ENCODE measurements at regions not wholly inside any gene's neighbourhood (a gene's known extent, or its start where the extent isn't known, plus 50 kb on each side); places are given as distances from the start of the nearest gene placed in this dataset.

DNA sequence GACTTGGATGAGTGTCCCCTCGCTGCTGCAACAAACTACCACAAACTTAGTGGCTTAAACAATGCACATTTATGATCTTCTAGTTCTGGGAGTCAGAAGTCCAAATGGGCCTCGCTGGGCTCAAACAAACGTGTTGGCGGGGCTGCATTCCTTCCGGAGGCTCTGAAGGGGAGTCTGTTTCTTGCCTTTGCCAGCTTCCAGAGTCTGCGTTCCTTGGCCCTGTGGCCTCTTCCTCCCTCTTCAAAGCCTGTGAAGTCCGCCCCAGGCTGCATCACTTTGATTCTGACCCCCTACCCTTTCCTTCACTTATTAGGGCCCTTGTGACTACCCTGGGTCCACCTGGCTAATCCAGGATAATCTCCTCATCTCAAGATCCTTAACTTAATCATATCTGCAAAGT, 80.3 kb upstream of the NECTIN1 start:
- dilution Hi-C loops (cut with HindIII; ENCODE audit: low sequenced_read_pairs, unreplicated experiment), result no loop called here
- DNase-seq (no peak), ATAC-seq (ENCODE audit: low read depth) (no peak)
- Histone ChIP-seq H3K14ac (replicated peaks; ENCODE audit: low read depth, low read length) (no peak overlapping the region), H3K9ac (ENCODE audit: low read depth, low read length) (no peak overlapping the region), H2BK120ac (ENCODE audit: low read depth, low read length) (no peak overlapping the region), H3K27me3 (ENCODE audit: control insufficient read depth, insufficient read depth, low read length) (peaks cover 30% of the 10 kb centered on the region), H3K56ac (ENCODE audit: extremely low read depth, insufficient read depth, low read length) (no peak overlapping the region), H3K4me1 (ENCODE audit: control insufficient read depth, insufficient read depth, low read length) (no peaks in the 10 kb centered on the region), H3K18ac (ENCODE audit: low read depth, low read length) (no peak overlapping the region), H3K36me3 (ENCODE audit: control insufficient read depth, insufficient read depth, low read length) (no peaks in the 10 kb centered on the region), H4K20me1 (ENCODE audit: insufficient read depth, low read length) (no peaks in the 10 kb centered on the region), H2BK5ac (ENCODE audit: low read depth, low read length, poor library complexity, severe bottlenecking) (no peak overlapping the region), H4K8ac (ENCODE audit: low read depth in 2 of 2, low read length in 2 of 2) (no peak overlapping the region), H2AK5ac (ENCODE audit: low read depth, low read length) (no peak overlapping the region), H3K4me2 (ENCODE audit: low read depth, low read length) (no peak overlapping the region), H3K9me3 (ENCODE audit: control insufficient read depth, insufficient read depth, low read length) (no peaks in the 10 kb centered on the region), H3K23ac (ENCODE audit: low read depth, low read length) (no peak overlapping the region), H2AFZ (replicated peaks; ENCODE audit: low read length, poor library complexity) (no peak overlapping the region), H3K79me1 (ENCODE audit: low read depth in 1 of 2, low read length in 2 of 2) (no peaks in the 10 kb centered on the region), H4K91ac (ENCODE audit: insufficient read depth, low read depth, low read length) (no peak overlapping the region), H4K5ac (ENCODE audit: low read depth, low read length) (no peak overlapping the region), H3K4ac (ENCODE audit: low read depth, low read length) (no peak overlapping the region), H3K27ac (ENCODE audit: insufficient read depth, low read length) (no peak overlapping the region), H2AK9ac (replicated peaks; ENCODE audit: low read depth, low read length, poor library complexity) (no peak overlapping the region), H3K4me3 (ENCODE audit: insufficient read depth, low read depth, low read length) (no peak overlapping the region), H2BK15ac (ENCODE audit: low read depth, low read length) (no peak overlapping the region), H2BK20ac (ENCODE audit: low read depth, low read length) (no peak overlapping the region), H3K9me1 (ENCODE audit: insufficient read depth, low read length) (no peaks in the 10 kb centered on the region)
- ChIA-PET POLR2A (ENCODE audit: unreplicated experiment) (no interaction called here), CTCF (no interaction called here)
- intact Hi-C loops (cut with micrococcal nuclease), result no loop called here
- in situ Hi-C loops (cut with MboI; ENCODE audit: low sequenced_read_pairs), result no loop called here
- TF ChIP-seq NFE2L2 (IDR thresholded peaks at IDR 0.05; ENCODE audit: low read depth, low read length) (no peak), RAD21 (IDR thresholded peaks at IDR 0.05; ENCODE audit: low read length) (no peak), POLR2A (IDR thresholded peaks at IDR 0.05; ENCODE audit: low read depth, low read length) (no peak), SMC3 (IDR thresholded peaks at IDR 0.05; ENCODE audit: low read depth, low read length) (no peak), RFX5 (IDR thresholded peaks at IDR 0.05; ENCODE audit: low read depth, low read length) (no peak), FOS (IDR thresholded peaks at IDR 0.05; ENCODE audit: low read depth, low read length) (no peak), CHD1 (IDR thresholded peaks at IDR 0.05; ENCODE audit: low read depth, low read length) (no peak), MXI1 (IDR thresholded peaks at IDR 0.05; ENCODE audit: borderline replicate concordance, low read depth, low read length) (no peak), CEBPB (IDR thresholded peaks at IDR 0.05; ENCODE audit: low read depth, low read length) (no peak), MAZ (IDR thresholded peaks at IDR 0.05; ENCODE audit: borderline replicate concordance, low read depth, low read length) (no peak), BHLHE40 (IDR thresholded peaks at IDR 0.05; ENCODE audit: low read depth, low read length) (no peak), RCOR1 (IDR thresholded peaks at IDR 0.05; ENCODE audit: insufficient replicate concordance, low read length) (no peak), MAFK (IDR thresholded peaks at IDR 0.05; ENCODE audit: low read depth, low read length) (no peak)
- TF ChIP-seq, protein P1, sequence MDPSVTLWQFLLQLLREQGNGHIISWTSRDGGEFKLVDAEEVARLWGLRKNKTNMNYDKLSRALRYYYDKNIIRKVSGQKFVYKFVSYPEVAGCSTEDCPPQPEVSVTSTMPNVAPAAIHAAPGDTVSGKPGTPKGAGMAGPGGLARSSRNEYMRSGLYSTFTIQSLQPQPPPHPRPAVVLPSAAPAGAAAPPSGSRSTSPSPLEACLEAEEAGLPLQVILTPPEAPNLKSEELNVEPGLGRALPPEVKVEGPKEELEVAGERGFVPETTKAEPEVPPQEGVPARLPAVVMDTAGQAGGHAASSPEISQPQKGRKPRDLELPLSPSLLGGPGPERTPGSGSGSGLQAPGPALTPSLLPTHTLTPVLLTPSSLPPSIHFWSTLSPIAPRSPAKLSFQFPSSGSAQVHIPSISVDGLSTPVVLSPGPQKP (IDR thresholded peaks at IDR 0.05; ENCODE audit: borderline replicate concordance, low read depth, low read length), result no peak
- TF ChIP-seq, protein P2, sequence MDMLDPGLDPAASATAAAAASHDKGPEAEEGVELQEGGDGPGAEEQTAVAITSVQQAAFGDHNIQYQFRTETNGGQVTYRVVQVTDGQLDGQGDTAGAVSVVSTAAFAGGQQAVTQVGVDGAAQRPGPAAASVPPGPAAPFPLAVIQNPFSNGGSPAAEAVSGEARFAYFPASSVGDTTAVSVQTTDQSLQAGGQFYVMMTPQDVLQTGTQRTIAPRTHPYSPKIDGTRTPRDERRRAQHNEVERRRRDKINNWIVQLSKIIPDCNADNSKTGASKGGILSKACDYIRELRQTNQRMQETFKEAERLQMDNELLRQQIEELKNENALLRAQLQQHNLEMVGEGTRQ (IDR thresholded peaks at IDR 0.05; ENCODE audit: low read depth, low read length), result no peak
- TF ChIP-seq, protein P3, sequence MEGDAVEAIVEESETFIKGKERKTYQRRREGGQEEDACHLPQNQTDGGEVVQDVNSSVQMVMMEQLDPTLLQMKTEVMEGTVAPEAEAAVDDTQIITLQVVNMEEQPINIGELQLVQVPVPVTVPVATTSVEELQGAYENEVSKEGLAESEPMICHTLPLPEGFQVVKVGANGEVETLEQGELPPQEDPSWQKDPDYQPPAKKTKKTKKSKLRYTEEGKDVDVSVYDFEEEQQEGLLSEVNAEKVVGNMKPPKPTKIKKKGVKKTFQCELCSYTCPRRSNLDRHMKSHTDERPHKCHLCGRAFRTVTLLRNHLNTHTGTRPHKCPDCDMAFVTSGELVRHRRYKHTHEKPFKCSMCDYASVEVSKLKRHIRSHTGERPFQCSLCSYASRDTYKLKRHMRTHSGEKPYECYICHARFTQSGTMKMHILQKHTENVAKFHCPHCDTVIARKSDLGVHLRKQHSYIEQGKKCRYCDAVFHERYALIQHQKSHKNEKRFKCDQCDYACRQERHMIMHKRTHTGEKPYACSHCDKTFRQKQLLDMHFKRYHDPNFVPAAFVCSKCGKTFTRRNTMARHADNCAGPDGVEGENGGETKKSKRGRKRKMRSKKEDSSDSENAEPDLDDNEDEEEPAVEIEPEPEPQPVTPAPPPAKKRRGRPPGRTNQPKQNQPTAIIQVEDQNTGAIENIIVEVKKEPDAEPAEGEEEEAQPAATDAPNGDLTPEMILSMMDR (conservative IDR thresholded peaks at IDR 0.05; ENCODE audit: low read depth, low read length), result no peak
- 16% methylated on average over 6 of the region's 7 CpGs; no CpG with 5 or more reads in 1 of the 2 experiments for WGBS, 2 experiments (ENCODE audit: extremely low coverage in 2 of 2, insufficient read length in 1 of 2)
- BruUV-seq (replicated peaks), result no TSS peak

All from IMR-90 (cell line).